ENCODE measurements at regions not wholly inside any gene's neighbourhood (a gene's known extent, or its start where the extent isn't known, plus 50 kb on each side); places are given as distances from the start of the nearest gene placed in this dataset.

- TF ChIP-seq POLR2AphosphoS5 (IDR thresholded peaks at IDR 0.05; ENCODE audit: low read depth, low read length) (no peak), TAF1 (IDR thresholded peaks at IDR 0.05; ENCODE audit: borderline replicate concordance, insufficient read depth, low read length) (no peak), SIN3A (IDR thresholded peaks at IDR 0.05; ENCODE audit: borderline replicate concordance, insufficient read depth, low read length) (no peak)
Observed at GRCh38 chr17:62121025-62121730, 56.1 kb upstream of the MED13 start.

All from PFSK-1 (cell line).